HFFc6 (cell line): ENCODE measurements at regions not wholly inside any gene's neighbourhood (a gene's known extent, or its start where the extent isn't known, plus 50 kb on each side); places are given as distances from the start of the nearest gene placed in this dataset.

Experiments used
- DNase-seq: peaks from one replicate; pipeline ENCODE4 v3.0.0-alpha.2; 2018
- H3K27ac Mint-ChIP-seq: 2 replicates; pipeline ENCODE4 v1.8.0; 2020; ENCODE audit warnings: mild to moderate bottlenecking, mixed read lengths
- H3K27me3 Mint-ChIP-seq: 2 replicates; pipeline ENCODE4 v1.8.0; 2021; ENCODE audit warnings: mild to moderate bottlenecking, moderate library complexity, mixed read lengths; ENCODE audit not compliant: insufficient read depth
- H3K36me3 Mint-ChIP-seq: 2 replicates; pipeline ENCODE4 v1.8.0; 2021; ENCODE audit warnings: low read depth, mixed read lengths
- H3K4me1 Mint-ChIP-seq: 2 replicates; pipeline ENCODE4 v1.8.0; 2020; ENCODE audit warnings: low read depth, mixed read lengths
- H3K4me3 Mint-ChIP-seq: 2 replicates; pipeline ENCODE4 v1.8.0; 2020; ENCODE audit warnings: mild to moderate bottlenecking, moderate library complexity, mixed read lengths
- H3K9me3 Mint-ChIP-seq: 2 replicates; pipeline ENCODE4 v1.8.0; 2020; ENCODE audit warnings: mild to moderate bottlenecking, mixed read lengths
- TF ChIP-seq, protein P1 (sequence below): fragments of 200-600 bp; sonication (generic); IDR thresholded peaks from 2 replicates; pipeline ENCODE4 v1.5.0; 2021; ENCODE audit warnings: antibody characterized with exemption, mild to moderate bottlenecking

DNA sequence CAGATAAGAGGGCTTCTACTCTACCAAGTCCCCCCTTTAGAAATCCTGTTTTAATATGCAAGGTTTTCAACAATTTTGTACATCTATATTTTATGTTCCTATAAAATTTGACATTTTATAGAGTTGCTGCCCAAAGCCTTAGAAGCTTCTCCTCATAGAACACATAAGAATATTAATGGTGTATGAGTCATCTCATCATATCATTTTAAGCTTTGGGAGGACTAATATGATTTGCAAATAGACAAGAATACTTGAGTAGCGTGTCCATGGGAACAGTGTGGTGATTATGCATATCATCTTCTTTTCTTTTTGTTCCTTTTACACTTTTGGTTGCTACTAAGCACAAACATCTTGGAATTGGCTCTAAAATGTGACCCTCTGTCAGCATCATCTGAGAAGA lies 56.7 kb upstream of the HUWE1 start:
- TF ChIP-seq, protein P1, sequence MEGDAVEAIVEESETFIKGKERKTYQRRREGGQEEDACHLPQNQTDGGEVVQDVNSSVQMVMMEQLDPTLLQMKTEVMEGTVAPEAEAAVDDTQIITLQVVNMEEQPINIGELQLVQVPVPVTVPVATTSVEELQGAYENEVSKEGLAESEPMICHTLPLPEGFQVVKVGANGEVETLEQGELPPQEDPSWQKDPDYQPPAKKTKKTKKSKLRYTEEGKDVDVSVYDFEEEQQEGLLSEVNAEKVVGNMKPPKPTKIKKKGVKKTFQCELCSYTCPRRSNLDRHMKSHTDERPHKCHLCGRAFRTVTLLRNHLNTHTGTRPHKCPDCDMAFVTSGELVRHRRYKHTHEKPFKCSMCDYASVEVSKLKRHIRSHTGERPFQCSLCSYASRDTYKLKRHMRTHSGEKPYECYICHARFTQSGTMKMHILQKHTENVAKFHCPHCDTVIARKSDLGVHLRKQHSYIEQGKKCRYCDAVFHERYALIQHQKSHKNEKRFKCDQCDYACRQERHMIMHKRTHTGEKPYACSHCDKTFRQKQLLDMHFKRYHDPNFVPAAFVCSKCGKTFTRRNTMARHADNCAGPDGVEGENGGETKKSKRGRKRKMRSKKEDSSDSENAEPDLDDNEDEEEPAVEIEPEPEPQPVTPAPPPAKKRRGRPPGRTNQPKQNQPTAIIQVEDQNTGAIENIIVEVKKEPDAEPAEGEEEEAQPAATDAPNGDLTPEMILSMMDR = no peak
- H3K36me3 Mint-ChIP-seq = no peaks in the 10 kb centered on the region
- no peaks in the 10 kb centered on the region for H3K9me3 Mint-ChIP-seq
- no peaks in the 10 kb centered on the region for H3K4me1 Mint-ChIP-seq
- DNase-seq = no peak
- H3K27ac Mint-ChIP-seq = no peak overlapping the region
- no peak overlapping the region for H3K4me3 Mint-ChIP-seq
- peaks cover 2% of the 10 kb centered on the region for H3K27me3 Mint-ChIP-seq

DNA sequence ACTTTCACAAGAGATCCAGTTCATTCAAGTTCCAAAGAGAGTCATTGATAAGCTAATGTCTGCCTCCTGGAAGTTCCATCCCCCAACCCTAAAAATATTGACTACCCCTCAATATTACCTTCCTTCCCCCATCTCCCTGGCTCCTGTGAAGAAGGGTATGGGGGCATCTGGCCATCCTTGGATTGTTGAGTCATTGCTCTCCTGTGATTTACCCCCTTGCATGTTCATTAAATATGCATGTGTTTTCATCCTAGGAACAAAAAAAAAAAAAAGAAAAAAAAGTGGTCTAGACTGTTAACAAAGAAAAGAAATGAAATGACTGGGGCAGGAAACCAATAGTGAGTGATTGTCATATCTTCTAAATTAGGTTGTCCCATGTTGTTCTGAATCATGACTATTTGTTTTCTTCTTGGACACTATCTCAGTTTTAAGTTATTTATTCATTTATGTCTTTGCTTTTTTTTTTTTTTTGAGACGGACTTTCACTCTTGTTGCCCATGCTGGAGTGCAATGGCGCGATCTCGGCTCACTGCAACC lies 51.9 kb upstream of the HUWE1 start:
- H3K4me3 Mint-ChIP-seq = no peak overlapping the region
- H3K4me1 Mint-ChIP-seq = no peaks in the 10 kb centered on the region
- H3K27ac Mint-ChIP-seq = no peak overlapping the region
- no peaks in the 10 kb centered on the region for H3K9me3 Mint-ChIP-seq
- TF ChIP-seq, protein P1 = no peak
- no peaks in the 10 kb centered on the region for H3K36me3 Mint-ChIP-seq
- DNase-seq = no peak
- peaks cover 4% of the 10 kb centered on the region for H3K27me3 Mint-ChIP-seq
